Transverse colon (tissue), 4 donors: ENCODE measurements at regions not wholly inside any gene's neighbourhood (a gene's known extent, or its start where the extent isn't known, plus 50 kb on each side); places are given as distances from the start of the nearest gene placed in this dataset.

Experiments used
- DNase-seq: peaks from one replicate; pipeline ENCODE4 v3.0.0-alpha.2; 2019
- H3K27ac ChIP-seq, 4 donors: fragments of 200-600 bp; sonication (generic); 2 replicates each; pipeline ENCODE4 v1.5.1; 2016 to 2018; ENCODE audit warnings: inconsistent platforms in 4 of 4
- H3K27me3 ChIP-seq: fragments of 200-600 bp; sonication (generic); 2 replicates; pipeline ENCODE4 v1.5.1; 2017; ENCODE audit warnings: inconsistent platforms
- H3K36me3 ChIP-seq, 4 donors: fragments of 200-600 bp; sonication (generic); 2 replicates each; pipeline ENCODE4 v1.5.1; 2017 to 2019; ENCODE audit warnings: inconsistent platforms in 4 of 4
- H3K4me1 ChIP-seq, 4 donors: fragments of 200-600 bp; sonication (generic); 2 replicates each; pipeline ENCODE4 v1.5.1; 2017 to 2020; ENCODE audit warnings: inconsistent platforms in 4 of 4
- H3K4me3 ChIP-seq, 4 donors: fragments of 200-600 bp; sonication (generic); 1 replicate in 1 of 4; 2 replicates in 3 of 4; pipeline versions ENCODE4 v1.5.1 to v1.6.1; 2017 to 2019; ENCODE audit warnings: inconsistent platforms in 4 of 4
- H3K9me3 ChIP-seq, 2 donors: fragments of 200-600 bp; sonication (generic); 2 replicates each; pipeline ENCODE4 v1.5.1; 2017 to 2019; ENCODE audit warnings: inconsistent platforms in 2 of 2
- EP300 ChIP-seq: sonication (generic); formaldehyde crosslinking; IDR thresholded peaks from one replicate; pipeline ENCODE4 v1.6.1; 2017; ENCODE audit warnings: antibody characterized with exemption, low read depth
- POLR2A ChIP-seq: fragments of 450-650 bp; IDR thresholded peaks from one replicate; pipeline ENCODE4 v1.6.1; 2016; ENCODE audit warnings: antibody characterized with exemption, mild to moderate bottlenecking, moderate library complexity
- POLR2AphosphoS5 ChIP-seq, 3 donors: sonication (generic); formaldehyde crosslinking; IDR thresholded peaks; one replicate each; pipeline ENCODE4 v1.6.1; 2016; ENCODE audit warnings: antibody characterized with exemption in 3 of 3
- WGBS, 2 donors: methylation state at CpG; one replicate each; pipeline ENCODE4 v1.1.5; 2018; ENCODE audit warnings: low coverage in 1 of 2; 5-methylcytosine and 5-hydroxymethylcytosine counted together
- in situ Hi-C, 4 donors: fragments of 200-750 bp; cut with MboI; loops; one replicate each; pipeline versions ENCODE4 v1.15.0 to v1.15.1; 2017; ENCODE audit warnings: low sequenced_read_pairs in 3 of 4, low pct_ligation_motif_present in 1 of 4, low pct_unique_long_range_greater_than_20kb in 1 of 4
- intact Hi-C: fragments of 100-400 bp; cut with DNase I; formaldehyde crosslinking; loops from one replicate; pipeline ENCODE4 v1.15.1; 2023; ENCODE audit warnings: low total_unique reads
- TF ChIP-seq, protein P1 (sequence below), 5 experiments: fragments of 200-600 bp in 3 of 5; fragments of 450-650 bp in 2 of 5; sonication (generic) in 3 of 5; IDR thresholded peaks; 1 replicate in 2 of 5; 2 replicates in 3 of 5; pipeline ENCODE4 v1.5.1; 2016 to 2017; ENCODE audit warnings: antibody characterized with exemption in 5 of 5, inconsistent platforms in 3 of 5, mild to moderate bottlenecking in 2 of 5, moderate library complexity in 1 of 5

DNA sequence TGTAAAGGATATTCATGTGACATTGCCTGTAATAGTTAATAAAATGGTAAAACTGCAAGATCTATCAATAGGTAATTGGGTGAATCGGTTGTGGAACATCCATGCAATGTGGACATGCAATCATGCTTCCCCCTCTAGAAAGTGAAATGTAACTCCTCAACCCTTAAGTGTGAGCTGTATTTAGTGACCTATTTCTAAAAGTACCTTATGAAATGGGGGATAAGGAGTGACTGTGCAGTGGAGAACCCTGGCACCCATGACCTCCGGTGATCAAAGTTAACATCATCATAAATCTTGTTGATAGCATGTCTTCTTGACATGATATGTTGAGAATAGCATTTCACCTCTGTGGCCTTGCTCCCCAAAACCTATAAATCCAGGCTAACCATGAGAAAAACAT lies 53.6 kb upstream of the PPARGC1A start:
- in situ Hi-C loops (no loop called here), intact Hi-C loops (no loop called here)
- 89% methylated on average over 1 to 2 of the region's 2 CpGs for WGBS, 2 donors
- no peaks in the 10 kb centered on the region for H3K27me3 ChIP-seq
- H3K9me3 ChIP-seq: no peaks in the 10 kb centered on the region
- H3K36me3 ChIP-seq: no peaks in the 10 kb centered on the region
- H3K27ac ChIP-seq: no peak overlapping the region
- no peaks in the 10 kb centered on the region for H3K4me1 ChIP-seq
- no peak for TF ChIP-seq POLR2A
- TF ChIP-seq POLR2AphosphoS5 (IDR thresholded peaks at IDR 0.05): no peak
- TF ChIP-seq, protein P1, sequence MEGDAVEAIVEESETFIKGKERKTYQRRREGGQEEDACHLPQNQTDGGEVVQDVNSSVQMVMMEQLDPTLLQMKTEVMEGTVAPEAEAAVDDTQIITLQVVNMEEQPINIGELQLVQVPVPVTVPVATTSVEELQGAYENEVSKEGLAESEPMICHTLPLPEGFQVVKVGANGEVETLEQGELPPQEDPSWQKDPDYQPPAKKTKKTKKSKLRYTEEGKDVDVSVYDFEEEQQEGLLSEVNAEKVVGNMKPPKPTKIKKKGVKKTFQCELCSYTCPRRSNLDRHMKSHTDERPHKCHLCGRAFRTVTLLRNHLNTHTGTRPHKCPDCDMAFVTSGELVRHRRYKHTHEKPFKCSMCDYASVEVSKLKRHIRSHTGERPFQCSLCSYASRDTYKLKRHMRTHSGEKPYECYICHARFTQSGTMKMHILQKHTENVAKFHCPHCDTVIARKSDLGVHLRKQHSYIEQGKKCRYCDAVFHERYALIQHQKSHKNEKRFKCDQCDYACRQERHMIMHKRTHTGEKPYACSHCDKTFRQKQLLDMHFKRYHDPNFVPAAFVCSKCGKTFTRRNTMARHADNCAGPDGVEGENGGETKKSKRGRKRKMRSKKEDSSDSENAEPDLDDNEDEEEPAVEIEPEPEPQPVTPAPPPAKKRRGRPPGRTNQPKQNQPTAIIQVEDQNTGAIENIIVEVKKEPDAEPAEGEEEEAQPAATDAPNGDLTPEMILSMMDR (IDR thresholded peaks at IDR 0.05): no peak
- TF ChIP-seq EP300: no peak
- DNase-seq: no peak
- H3K4me3 ChIP-seq: no peak overlapping the region

DNA sequence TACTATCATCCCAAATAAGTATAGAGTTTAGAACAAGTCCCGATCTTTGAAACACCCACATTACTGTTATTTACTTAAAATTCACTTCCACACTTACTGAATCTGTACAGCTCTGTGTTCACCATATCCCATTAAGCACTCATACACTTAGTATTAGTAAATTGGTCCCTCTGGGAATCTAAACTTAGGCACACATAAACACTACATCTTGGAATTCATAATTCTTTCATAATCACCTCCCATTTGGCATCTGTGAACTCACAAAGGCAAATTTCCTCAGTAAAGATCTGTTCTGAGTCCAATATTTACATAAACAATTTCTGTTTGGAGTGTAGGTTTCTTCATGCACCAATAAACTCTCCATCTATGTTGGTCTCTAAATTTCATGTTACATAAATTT lies 52.6 kb upstream of the PPARGC1A start:
- no peaks in the 10 kb centered on the region for H3K27me3 ChIP-seq
- no peaks in the 10 kb centered on the region for H3K9me3 ChIP-seq
- no peak overlapping the region for H3K27ac ChIP-seq
- 75 to 83% methylated on average over 1 of the region's 1 CpG for WGBS, 2 donors
- intact Hi-C loops: no loop called here
- H3K4me3 ChIP-seq: no peak overlapping the region
- no peaks in the 10 kb centered on the region for H3K4me1 ChIP-seq
- no peak for DNase-seq
- in situ Hi-C loops: no loop called here
- TF ChIP-seq EP300: no peak
- no peak for TF ChIP-seq POLR2AphosphoS5 (IDR thresholded peaks at IDR 0.05)
- TF ChIP-seq POLR2A: no peak
- TF ChIP-seq, protein P1 (IDR thresholded peaks at IDR 0.05): no peak
- H3K36me3 ChIP-seq: no peaks in the 10 kb centered on the region
